H1 (cell line): ENCODE measurements at regions not wholly inside any gene's neighbourhood (a gene's known extent, or its start where the extent isn't known, plus 50 kb on each side); places are given as distances from the start of the nearest gene placed in this dataset.
"Not testable (repeated sequence)": the region's sequence is repeated elsewhere in the genome, so short reads cannot be mapped to it uniquely, and the experiment has no call there.

ENCODE experiments used
- CTCF ChIA-PET: fragments of 300-600 bp; sonication (Branson Sonifier 250); formaldehyde crosslinking; loops from one replicate; lab custom pipeline; 2021; ENCODE audit not compliant: partially characterized antibody; lab: Charles Lee
- POLR2A ChIA-PET: fragments of 300-600 bp; sonication (Branson Sonifier 250); formaldehyde crosslinking; loops from one replicate; lab custom pipeline; 2021; ENCODE audit warnings: inconsistent platforms; ENCODE audit not compliant: partially characterized antibody; lab: Charles Lee
- DNase-seq, 2 experiments: peaks; one replicate each; pipeline versions ENCODE4 v3.0.0 to v3.0.0-alpha.2; 2010 to 2022; ENCODE audit warnings: low spot score in 2 of 2, low read depth in 1 of 2, mixed read lengths in 1 of 2
- FAIRE-seq: peaks from 2 replicates; lab custom pipeline; 2011; peaks lifted over from hg19 to GRCh38; lab: Jason Lieb, UNC
- H2AFZ ChIP-seq: 2 replicates; pipeline ENCODE4 v1.8.1; 2012; ENCODE audit warnings: low read length, inconsistent platforms
- H2AK5ac ChIP-seq: 2 replicates; pipeline ENCODE4 v1.6.1; 2013; ENCODE audit warnings: low read depth, low read length
- H2BK120ac ChIP-seq: replicated peaks from 2 replicates; pipeline ENCODE3; 2013; ENCODE audit warnings: low read depth, low read length, inconsistent platforms
- H2BK12ac ChIP-seq: 2 replicates; pipeline ENCODE4 v1.6.1; 2013; ENCODE audit warnings: low read depth, low read length
- H2BK15ac ChIP-seq: 2 replicates; pipeline ENCODE4 v1.6.1; 2013; ENCODE audit warnings: low read length
- H2BK20ac ChIP-seq: 2 replicates; pipeline ENCODE4 v1.6.1; 2013; ENCODE audit warnings: low read length
- H2BK5ac ChIP-seq: 2 replicates; pipeline ENCODE4 v1.6.1; 2013; ENCODE audit warnings: low read depth, low read length
- H3K14ac ChIP-seq: 2 replicates; pipeline ENCODE4 v1.6.1; 2013; ENCODE audit warnings: inconsistent platforms; ENCODE audit not compliant: insufficient read length
- H3K18ac ChIP-seq: 2 replicates; pipeline ENCODE4 v1.6.1; 2013; ENCODE audit warnings: low read length; ENCODE audit errors: extremely low read depth
- H3K23ac ChIP-seq: 2 replicates; pipeline ENCODE4 v1.6.1; 2013; ENCODE audit warnings: inconsistent platforms; ENCODE audit not compliant: insufficient read length
- H3K23me2 ChIP-seq: 2 replicates; pipeline ENCODE4 v1.6.1; 2013; ENCODE audit warnings: low read depth, low read length
- H3K27ac ChIP-seq: 2 replicates; pipeline ENCODE4 v1.6.1; 2011; ENCODE audit warnings: low read depth, low read length, inconsistent platforms
- H3K27me3 ChIP-seq, 4 experiments: replicated peaks in 1 of 4; 1 replicate in 1 of 4; 2 replicates in 3 of 4; pipeline versions ENCODE4 v1.6.1 to v1.8.1; 2011 to 2013; ENCODE audit warnings: low read length in 3 of 4, mild to moderate bottlenecking in 3 of 4, inconsistent platforms in 2 of 4, mixed read lengths in 2 of 4, moderate library complexity in 1 of 4; ENCODE audit not compliant: control insufficient read depth in 3 of 4, insufficient read depth in 3 of 4; ENCODE audit errors: extremely low read depth in 1 of 4
- H3K36me3 ChIP-seq, 4 experiments: 2 replicates each; pipeline versions ENCODE4 v1.6.1 to v1.8.1; 2011 to 2013; ENCODE audit warnings: mild to moderate bottlenecking in 4 of 4, low read length in 3 of 4, moderate library complexity in 2 of 4, control low read depth in 1 of 4, inconsistent platforms in 1 of 4; ENCODE audit not compliant: insufficient read depth in 4 of 4, control insufficient read depth in 2 of 4
- H3K4ac ChIP-seq: replicated peaks from 2 replicates; pipeline ENCODE3; 2013; ENCODE audit warnings: low read length, low read depth, mixed read lengths, inconsistent platforms; ENCODE audit not compliant: insufficient read length
- H3K4me1 ChIP-seq, 4 experiments: replicated peaks in 1 of 4; 1 replicate in 1 of 4; 2 replicates in 3 of 4; pipeline versions ENCODE4 v1.6.1 to v1.8.1; 2011 to 2013; ENCODE audit warnings: low read length in 3 of 4, inconsistent platforms in 2 of 4, mixed read lengths in 1 of 4; ENCODE audit not compliant: insufficient read depth in 4 of 4, control insufficient read depth in 3 of 4
- H3K4me2 ChIP-seq, 2 experiments: 2 replicates each; pipeline versions ENCODE4 v1.6.1 to v1.8.1; 2011 to 2013; ENCODE audit warnings: low read depth in 2 of 2, low read length in 2 of 2, control low read depth in 1 of 2, inconsistent platforms in 1 of 2, mild to moderate bottlenecking in 1 of 2; ENCODE audit not compliant: insufficient read depth in 1 of 2
- H3K4me3 ChIP-seq, 4 experiments: fragments of 200-600, 300-600 bp in 1 of 4; sonication (generic), shearing (Covaris generic), sonication (Bioruptor Twin) in 1 of 4; 2 replicates each; pipeline versions ENCODE4 v1.5.1 to v1.8.1; 2011 to 2016; ENCODE audit warnings: low read length in 4 of 4, low read depth in 3 of 4, control low read depth in 2 of 4, inconsistent platforms in 2 of 4, mild to moderate bottlenecking in 2 of 4, mixed read lengths in 1 of 4, moderate library complexity in 1 of 4; ENCODE audit not compliant: insufficient read depth in 2 of 4; ENCODE audit errors: extremely low read depth in 1 of 4
- H3K56ac ChIP-seq: replicated peaks from 2 replicates; pipeline ENCODE3; 2013; ENCODE audit warnings: low read depth, mild to moderate bottlenecking, mixed read lengths, low read length, inconsistent platforms; ENCODE audit not compliant: insufficient read length
- H3K79me1 ChIP-seq: 2 replicates; pipeline ENCODE4 v1.6.1; 2013; ENCODE audit warnings: low read depth, low read length, control low read depth
- H3K79me2 ChIP-seq, 2 experiments: 2 replicates each; pipeline versions ENCODE4 v1.6.1 to v1.8.1; 2012 to 2013; ENCODE audit warnings: low read length in 2 of 2, mild to moderate bottlenecking in 2 of 2, inconsistent platforms in 1 of 2; ENCODE audit not compliant: insufficient read depth in 2 of 2, control insufficient read depth in 1 of 2
- H3K9ac ChIP-seq, 4 experiments: replicated peaks in 1 of 4; 1 replicate in 1 of 4; 2 replicates in 3 of 4; pipeline versions ENCODE4 v1.6.1 to v1.8.1; 2011 to 2013; ENCODE audit warnings: low read depth in 3 of 4, low read length in 3 of 4, control low read depth in 2 of 4, mild to moderate bottlenecking in 2 of 4, moderate library complexity in 2 of 4, inconsistent platforms in 1 of 4; ENCODE audit errors: extremely low read depth in 1 of 4
- H3K9me3 ChIP-seq, 2 experiments: 2 replicates each; pipeline versions ENCODE4 v1.6.1 to v1.8.1; 2012 to 2013; ENCODE audit warnings: mild to moderate bottlenecking in 2 of 2, moderate library complexity in 2 of 2, control low read depth in 1 of 2, inconsistent platforms in 1 of 2, low read depth in 1 of 2, low read length in 1 of 2, mixed read lengths in 1 of 2; ENCODE audit not compliant: insufficient read depth in 2 of 2
- H4K20me1 ChIP-seq, 2 experiments: replicated peaks in 1 of 2; 2 replicates each; pipeline versions ENCODE3 to v1.8.1; 2011 to 2013; ENCODE audit warnings: inconsistent platforms in 2 of 2, low read length in 2 of 2, mild to moderate bottlenecking in 1 of 2; ENCODE audit not compliant: insufficient read depth in 2 of 2, control insufficient read depth in 1 of 2
- H4K5ac ChIP-seq: 2 replicates; pipeline ENCODE4 v1.6.1; 2013; ENCODE audit warnings: low read length, low read depth, mixed read lengths, inconsistent platforms; ENCODE audit not compliant: insufficient read length
- H4K8ac ChIP-seq: 2 replicates; pipeline ENCODE4 v1.8.0; 2013; ENCODE audit warnings: mild to moderate bottlenecking, moderate library complexity, low read length, inconsistent platforms; ENCODE audit not compliant: insufficient read depth; ENCODE audit errors: extremely low read depth
- H4K91ac ChIP-seq: replicated peaks from 2 replicates; pipeline ENCODE3; 2013; ENCODE audit warnings: low read length, mixed read lengths, inconsistent platforms; ENCODE audit not compliant: insufficient read length
- MAX ChIP-seq: IDR thresholded peaks from 2 replicates; pipeline ENCODE4 v1.6.1; 2012; ENCODE audit warnings: inconsistent platforms
- RXRA ChIP-seq: IDR thresholded peaks from 2 replicates; pipeline ENCODE4 v1.6.1; 2011; ENCODE audit warnings: low read depth, mild to moderate bottlenecking, low read length, moderate library complexity; ENCODE audit not compliant: insufficient read depth
- whole genome bisulfite sequencing, 2 experiments: shearing (Covaris generic) in 1 of 2; methylation state at CpG; one replicate each; pipeline versions ENCODE4 v1.1.6 to v1.1.7; 2013 to 2015; ENCODE audit warnings: low lambda C conversion rate in 2 of 2, mixed read lengths in 2 of 2, inconsistent platforms in 1 of 2, low coverage in 1 of 2, missing lambda C conversion rate in 1 of 2; ENCODE audit not compliant: insufficient replicate concordance in 2 of 2, insufficient coverage in 1 of 2, insufficient read length in 1 of 2; ENCODE audit errors: extremely low coverage in 1 of 2, missing lambda C conversion rate in 1 of 2; 5-methylcytosine and 5-hydroxymethylcytosine counted together

GRCh38 chr6:86407128-86407527 is 530.2 kb upstream of the HTR1E start:
- H2BK20ac ChIP-seq = no peak overlapping the region
- no peak overlapping the region for H2BK12ac ChIP-seq
- no peak overlapping the region for H3K18ac ChIP-seq
- no peak overlapping the region for H2BK5ac ChIP-seq
- no peak overlapping the region for H4K8ac ChIP-seq
- FAIRE-seq (no peak), DNase-seq (no peak)
- no peaks in the 10 kb centered on the region for H3K23me2 ChIP-seq
- H3K36me3 ChIP-seq = no peaks in the 10 kb centered on the region
- no peaks in the 10 kb centered on the region for H4K20me1 ChIP-seq
- H4K5ac ChIP-seq = no peak overlapping the region
- H3K9ac ChIP-seq = no peak overlapping the region
- H3K23ac ChIP-seq = no peak overlapping the region
- H2AFZ ChIP-seq = no peak overlapping the region
- WGBS, 2 experiments = 90% methylated on average over 2 of the region's 2 CpGs; no CpG with 5 or more reads in 1 of the 2 experiments
- no peak overlapping the region for H3K4ac ChIP-seq
- H3K27me3 ChIP-seq = no peaks in the 10 kb centered on the region
- no peak overlapping the region for H2BK120ac ChIP-seq
- TF ChIP-seq RXRA (no peak), MAX (no peak)
- no peaks in the 10 kb centered on the region for H3K4me1 ChIP-seq
- no peaks in the 10 kb centered on the region for H3K79me1 ChIP-seq
- no peak overlapping the region for H3K14ac ChIP-seq
- H3K4me3 ChIP-seq = no peak overlapping the region
- H3K56ac ChIP-seq = no peak overlapping the region
- no peak overlapping the region for H2BK15ac ChIP-seq
- no peak overlapping the region for H2AK5ac ChIP-seq
- H4K91ac ChIP-seq = no peak overlapping the region
- H3K27ac ChIP-seq = no peak overlapping the region
- H3K79me2 ChIP-seq = no peaks in the 10 kb centered on the region
- ChIA-PET POLR2A (no interaction called here), CTCF (no interaction called here)
- no peak overlapping the region for H3K4me2 ChIP-seq
- no peaks in the 10 kb centered on the region for H3K9me3 ChIP-seq

GRCh38 chr6:86392850-86393249 is 544.5 kb upstream of the HTR1E start:
- H3K56ac ChIP-seq, H2BK20ac ChIP-seq, H4K5ac ChIP-seq, H3K27me3 ChIP-seq, H3K79me1 ChIP-seq, H3K4me2 ChIP-seq, H3K9ac ChIP-seq, DNase-seq, H3K4me1 ChIP-seq, H2AFZ ChIP-seq, H4K8ac ChIP-seq, FAIRE-seq, H2BK15ac ChIP-seq, H3K14ac ChIP-seq, H4K91ac ChIP-seq, H3K27ac ChIP-seq, H3K23me2 ChIP-seq, H2AK5ac ChIP-seq, H3K23ac ChIP-seq, H3K79me2 ChIP-seq, H3K36me3 ChIP-seq, H3K4ac ChIP-seq, H4K20me1 ChIP-seq, CTCF ChIA-PET, H3K4me3 ChIP-seq, H3K18ac ChIP-seq, H2BK120ac ChIP-seq, H2BK12ac ChIP-seq, H2BK5ac ChIP-seq, POLR2A ChIA-PET: not testable (repeated sequence)
- 93% methylated on average over 2 of the region's 3 CpGs; no CpG with 5 or more reads in 1 of the 2 experiments for WGBS, 2 experiments
- H3K9me3 ChIP-seq = peaks cover 14 to 18% of the 10 kb centered on the region in 2 experiments; a peak in 3 of 4 replicates
